PFSK-1 (cell line): ENCODE measurements at regions not wholly inside any gene's neighbourhood (a gene's known extent, or its start where the extent isn't known, plus 50 kb on each side); places are given as distances from the start of the nearest gene placed in this dataset.

Experiments used
- FOXP2 ChIP-seq: optimal IDR thresholded peaks from 2 replicates; pipeline ENCODE3; 2011; ENCODE audit warnings: borderline replicate concordance, control low read depth, inconsistent platforms; ENCODE audit not compliant: insufficient read depth; ENCODE audit errors: extremely low read length, extremely low read depth
- POLR2AphosphoS5 ChIP-seq: IDR thresholded peaks from 2 replicates; pipeline ENCODE4 v1.6.1; 2012; ENCODE audit warnings: low read depth, mild to moderate bottlenecking, control low read depth, low read length, moderate library complexity
- SIN3A ChIP-seq: IDR thresholded peaks from 2 replicates; pipeline ENCODE4 v1.6.1; 2012; ENCODE audit warnings: mild to moderate bottlenecking, low read length, moderate library complexity, borderline replicate concordance; ENCODE audit not compliant: insufficient read depth
- TAF1 ChIP-seq: IDR thresholded peaks from 2 replicates; pipeline ENCODE4 v1.6.1; 2012; ENCODE audit warnings: low read length, control low read depth, borderline replicate concordance; ENCODE audit not compliant: insufficient read depth
- TF ChIP-seq, protein P1 (sequence below), 2 experiments: IDR thresholded peaks; 2 replicates each; pipeline versions ENCODE4 v1.6.1 to v1.8.0; 2011 to 2012; ENCODE audit warnings: low read depth in 2 of 2, low read length in 2 of 2, control low read depth in 1 of 2, inconsistent platforms in 1 of 2, mild to moderate bottlenecking in 1 of 2, moderate library complexity in 1 of 2; ENCODE audit not compliant: insufficient read depth in 1 of 2

DNA sequence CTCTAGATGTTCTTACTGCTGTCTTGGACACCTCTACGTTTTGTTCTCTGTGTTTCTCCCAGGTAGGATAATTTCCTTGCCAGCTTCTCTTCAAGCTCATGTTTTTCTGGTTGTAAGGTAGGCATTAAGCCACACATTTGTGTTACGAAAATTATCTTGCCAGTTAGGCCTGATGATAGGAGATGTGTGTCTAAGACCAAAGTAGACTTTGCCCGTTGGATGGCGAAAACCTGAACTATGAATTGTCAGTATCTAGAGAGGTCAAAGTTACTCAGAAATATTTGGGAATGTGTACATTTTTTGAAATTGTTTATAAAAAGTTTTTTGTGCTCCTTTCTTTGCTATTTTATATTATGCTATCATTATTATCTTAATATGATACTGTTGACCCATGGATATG lies 72.8 kb downstream of the FHIP1A start:
- TF ChIP-seq SIN3A (no peak), FOXP2 (no peak), TAF1 (no peak), POLR2AphosphoS5 (no peak)
- TF ChIP-seq, protein P1, sequence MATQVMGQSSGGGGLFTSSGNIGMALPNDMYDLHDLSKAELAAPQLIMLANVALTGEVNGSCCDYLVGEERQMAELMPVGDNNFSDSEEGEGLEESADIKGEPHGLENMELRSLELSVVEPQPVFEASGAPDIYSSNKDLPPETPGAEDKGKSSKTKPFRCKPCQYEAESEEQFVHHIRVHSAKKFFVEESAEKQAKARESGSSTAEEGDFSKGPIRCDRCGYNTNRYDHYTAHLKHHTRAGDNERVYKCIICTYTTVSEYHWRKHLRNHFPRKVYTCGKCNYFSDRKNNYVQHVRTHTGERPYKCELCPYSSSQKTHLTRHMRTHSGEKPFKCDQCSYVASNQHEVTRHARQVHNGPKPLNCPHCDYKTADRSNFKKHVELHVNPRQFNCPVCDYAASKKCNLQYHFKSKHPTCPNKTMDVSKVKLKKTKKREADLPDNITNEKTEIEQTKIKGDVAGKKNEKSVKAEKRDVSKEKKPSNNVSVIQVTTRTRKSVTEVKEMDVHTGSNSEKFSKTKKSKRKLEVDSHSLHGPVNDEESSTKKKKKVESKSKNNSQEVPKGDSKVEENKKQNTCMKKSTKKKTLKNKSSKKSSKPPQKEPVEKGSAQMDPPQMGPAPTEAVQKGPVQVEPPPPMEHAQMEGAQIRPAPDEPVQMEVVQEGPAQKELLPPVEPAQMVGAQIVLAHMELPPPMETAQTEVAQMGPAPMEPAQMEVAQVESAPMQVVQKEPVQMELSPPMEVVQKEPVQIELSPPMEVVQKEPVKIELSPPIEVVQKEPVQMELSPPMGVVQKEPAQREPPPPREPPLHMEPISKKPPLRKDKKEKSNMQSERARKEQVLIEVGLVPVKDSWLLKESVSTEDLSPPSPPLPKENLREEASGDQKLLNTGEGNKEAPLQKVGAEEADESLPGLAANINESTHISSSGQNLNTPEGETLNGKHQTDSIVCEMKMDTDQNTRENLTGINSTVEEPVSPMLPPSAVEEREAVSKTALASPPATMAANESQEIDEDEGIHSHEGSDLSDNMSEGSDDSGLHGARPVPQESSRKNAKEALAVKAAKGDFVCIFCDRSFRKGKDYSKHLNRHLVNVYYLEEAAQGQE (IDR thresholded peaks at IDR 0.05; ENCODE audit: insufficient read depth in 1 of 2, low read depth in 2 of 2, low read length in 2 of 2), result no peak

DNA sequence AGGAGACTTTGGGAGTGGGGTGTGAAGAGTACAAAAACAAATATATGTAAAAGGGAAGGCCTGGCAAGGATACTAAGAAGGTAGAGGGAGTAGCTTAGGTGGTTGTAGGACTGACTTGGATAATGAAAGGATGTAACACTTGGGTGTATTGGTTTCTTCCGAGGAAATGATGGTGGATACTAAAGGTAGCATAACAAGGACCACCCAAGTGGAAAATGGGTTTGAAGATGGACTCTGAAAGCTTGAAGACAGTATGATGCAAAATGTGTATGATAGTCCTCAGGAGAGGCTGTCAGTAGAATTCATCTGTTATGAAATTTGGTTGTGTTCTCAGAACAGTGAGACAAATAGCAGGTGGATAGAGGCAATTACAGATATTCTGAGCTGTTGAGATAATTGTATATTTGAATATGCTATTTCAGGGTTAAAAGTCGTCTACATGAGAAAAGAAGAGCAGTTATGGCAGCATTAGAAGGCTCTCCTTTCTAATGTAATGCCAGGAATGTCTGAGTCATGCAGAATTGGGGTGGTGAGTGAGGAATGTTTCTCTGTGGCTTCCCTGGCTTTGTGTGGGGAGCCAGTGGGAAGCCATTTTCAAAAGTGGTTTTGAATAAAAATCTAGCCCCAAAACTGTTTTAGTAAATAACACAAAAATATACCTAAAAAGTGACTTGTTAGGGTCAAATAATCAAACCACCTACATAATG lies 75.6 kb downstream of the FHIP1A start:
- no peak for TF ChIP-seq TAF1
- TF ChIP-seq FOXP2, result no peak
- no peak for TF ChIP-seq SIN3A
- TF ChIP-seq, protein P1 (IDR thresholded peaks at IDR 0.05; ENCODE audit: insufficient read depth in 1 of 2, low read depth in 2 of 2, low read length in 2 of 2), result no peak
- no peak for TF ChIP-seq POLR2AphosphoS5

- no peak for TF ChIP-seq POLR2AphosphoS5
- TF ChIP-seq TAF1, result no peak
- TF ChIP-seq SIN3A, result no peak
- TF ChIP-seq, protein P1 (IDR thresholded peaks at IDR 0.05; ENCODE audit: insufficient read depth in 1 of 2, low read depth in 2 of 2, low read length in 2 of 2), result no peak
- no peak for TF ChIP-seq FOXP2
Measured at GRCh38 chr4:151485541-151486131, 76.7 kb downstream of the FHIP1A start.

- TF ChIP-seq, protein P1 (IDR thresholded peaks at IDR 0.05; ENCODE audit: insufficient read depth in 1 of 2, low read depth in 2 of 2, low read length in 2 of 2), result no peak
- TF ChIP-seq FOXP2, result no peak
- no peak for TF ChIP-seq TAF1
Measured at GRCh38 chr4:151486168-151486567, 77.2 kb downstream of the FHIP1A start.

DNA sequence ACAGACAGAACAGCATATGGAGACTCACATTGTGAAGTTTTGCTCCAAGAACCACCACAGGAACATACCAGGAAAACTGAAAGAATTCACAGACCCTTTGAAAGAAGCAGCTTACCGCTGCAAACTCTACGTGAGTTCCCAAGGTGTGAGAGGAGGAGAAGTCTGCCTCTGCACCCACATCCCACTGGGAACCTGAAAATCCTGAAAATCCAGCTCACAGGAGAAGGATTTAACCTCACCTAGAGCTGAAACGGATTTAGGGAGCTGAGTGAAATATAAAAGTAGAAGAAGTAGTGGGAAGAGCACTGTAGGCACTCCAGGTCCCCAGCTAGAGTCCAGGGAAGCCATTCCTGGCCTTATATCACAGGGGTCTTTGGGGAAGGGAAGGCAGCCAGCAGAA lies 80.0 kb downstream of the FHIP1A start:
- no peak for TF ChIP-seq FOXP2
- no peak for TF ChIP-seq TAF1
- TF ChIP-seq POLR2AphosphoS5, result no peak
- TF ChIP-seq, protein P1 (IDR thresholded peaks at IDR 0.05; ENCODE audit: insufficient read depth in 1 of 2, low read depth in 2 of 2, low read length in 2 of 2), result no peak
- no peak for TF ChIP-seq SIN3A
